Body of pancreas (tissue), 4 donors: ENCODE measurements at regions not wholly inside any gene's neighbourhood (a gene's known extent, or its start where the extent isn't known, plus 50 kb on each side); places are given as distances from the start of the nearest gene placed in this dataset.

Experiments
- CTCF ChIP-seq, 7 experiments: fragments of 450-650 bp in 4 of 7; fragments of 200-600 bp in 3 of 7; sonication (generic) in 3 of 7; IDR thresholded peaks; one replicate each; pipeline ENCODE4 v1.5.1; 2016 to 2019; ENCODE audit warnings: antibody characterized with exemption in 7 of 7
- POLR2A ChIP-seq, 3 donors: fragments of 450-650 bp; IDR thresholded peaks; one replicate each; pipeline ENCODE4 v1.6.1; 2016; ENCODE audit warnings: antibody characterized with exemption in 3 of 3, mild to moderate bottlenecking in 2 of 3

- TF ChIP-seq CTCF (IDR thresholded peaks at IDR 0.05) (no peak), POLR2A (IDR thresholded peaks at IDR 0.05) (no peak)
Observed at GRCh38 chr12:9335867-9336266, 127.7 kb upstream of the PZP start.
